EH (cell line): ENCODE measurements at regions not wholly inside any gene's neighbourhood (a gene's known extent, or its start where the extent isn't known, plus 50 kb on each side); places are given as distances from the start of the nearest gene placed in this dataset.
"Not testable (repeated sequence)": the region's sequence is repeated elsewhere in the genome, so short reads cannot be mapped to it uniquely, and the experiment has no call there.

Source experiments
- DNase-seq: peaks from one replicate; pipeline ENCODE4 v3.0.0-alpha.2; 2015; ENCODE audit warnings: low read depth

DNA sequence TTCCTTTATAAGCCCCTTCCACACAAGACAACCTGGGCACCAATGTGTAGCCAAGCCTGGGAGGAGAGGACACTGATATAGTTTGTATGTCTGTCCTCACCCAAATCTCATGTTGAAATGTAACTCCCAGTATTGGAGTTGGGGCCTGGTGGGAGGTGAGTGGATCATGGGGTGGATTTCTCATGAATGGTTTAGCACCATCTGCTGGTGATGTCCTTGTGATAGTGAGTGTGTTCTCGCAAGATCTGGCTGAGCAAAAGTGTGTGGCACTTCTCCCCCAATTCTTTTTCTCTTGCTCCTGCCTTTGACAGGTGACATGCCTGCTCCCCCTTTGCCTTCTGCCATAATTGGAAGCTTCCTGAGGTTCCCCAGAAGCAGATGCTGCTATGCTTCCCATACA lies 135.8 kb downstream of the USP31 start:
- DNase-seq = peak; percentile 2

- no peak for DNase-seq
Measured at GRCh38 chr16:23009075-23009474, 140.2 kb downstream of the USP31 start.

- DNase-seq = no peak
Measured at GRCh38 chr16:23008041-23008440, 141.2 kb downstream of the USP31 start.

DNA sequence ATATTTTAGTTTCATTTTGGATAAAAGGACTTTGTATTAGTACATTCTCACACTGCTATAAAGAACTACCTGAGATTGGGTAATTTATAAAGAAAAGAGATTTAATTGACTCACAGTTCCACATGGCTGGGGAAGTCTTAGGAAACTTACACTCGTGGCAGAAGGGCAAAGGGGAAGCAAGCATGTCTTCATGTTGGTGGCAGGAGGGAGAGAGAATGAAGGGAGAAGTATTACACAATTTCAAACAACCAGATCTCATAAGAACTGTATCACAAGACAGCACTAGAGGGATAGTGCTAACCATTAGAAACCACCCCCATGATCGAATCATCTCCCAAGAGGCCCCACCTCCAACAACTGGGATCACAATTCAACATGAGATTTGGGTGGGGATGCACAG lies 142.9 kb downstream of the USP31 start:
- no peak for DNase-seq

- no peak for DNase-seq
Measured at GRCh38 chr16:23005951-23006350, 143.3 kb downstream of the USP31 start.

GRCh38 chr16:22989598-22989997 lies 159.7 kb downstream of the USP31 start:
- no peak for DNase-seq

GRCh38 chr16:22983614-22984013 lies 165.6 kb downstream of the USP31 start:
- DNase-seq = no peak

GRCh38 chr16:22980514-22980913 lies 166.6 kb downstream of the HS3ST2 start:
- DNase-seq = not testable (repeated sequence)

DNA sequence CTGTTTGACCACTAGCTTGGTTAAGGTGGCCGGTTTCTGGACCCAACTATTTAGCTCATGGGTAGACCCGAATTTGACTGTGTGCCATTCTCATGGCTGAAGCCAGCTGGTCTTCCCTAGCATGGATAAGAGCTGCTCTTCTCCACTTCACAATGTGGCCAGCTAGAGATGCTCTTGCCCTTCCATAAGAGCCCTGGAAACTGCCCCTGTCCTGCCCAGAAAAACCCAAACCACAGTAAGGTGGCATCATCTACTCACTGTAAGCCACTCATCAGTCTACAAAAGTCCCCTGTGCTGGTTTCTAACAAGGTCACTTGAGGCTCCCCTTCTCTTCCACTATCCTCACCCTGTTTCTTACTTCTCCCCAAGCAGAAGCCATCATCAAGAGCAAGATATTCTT lies 165.1 kb downstream of the HS3ST2 start:
- no peak for DNase-seq

DNA sequence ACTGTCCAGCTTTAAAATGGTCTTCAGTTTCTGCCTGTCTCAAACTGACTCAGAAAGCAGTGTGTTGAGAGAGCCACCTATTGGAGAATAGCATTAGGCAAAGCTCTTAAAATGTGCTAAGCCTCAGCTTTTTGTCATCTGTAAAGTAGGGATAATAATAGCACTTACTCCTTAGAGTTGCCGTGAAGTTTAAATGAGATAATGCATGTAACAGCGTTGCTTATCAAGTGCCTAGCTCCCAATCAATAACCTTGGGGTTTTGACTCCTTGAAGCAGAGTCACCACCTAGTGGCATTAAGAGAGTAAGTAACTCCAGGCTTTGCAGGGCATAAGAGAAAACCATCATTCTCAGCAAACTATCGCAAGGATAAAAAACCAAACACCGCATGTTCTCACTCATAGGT lies 163.3 kb downstream of the HS3ST2 start:
- peak; percentile 4 for DNase-seq

DNA sequence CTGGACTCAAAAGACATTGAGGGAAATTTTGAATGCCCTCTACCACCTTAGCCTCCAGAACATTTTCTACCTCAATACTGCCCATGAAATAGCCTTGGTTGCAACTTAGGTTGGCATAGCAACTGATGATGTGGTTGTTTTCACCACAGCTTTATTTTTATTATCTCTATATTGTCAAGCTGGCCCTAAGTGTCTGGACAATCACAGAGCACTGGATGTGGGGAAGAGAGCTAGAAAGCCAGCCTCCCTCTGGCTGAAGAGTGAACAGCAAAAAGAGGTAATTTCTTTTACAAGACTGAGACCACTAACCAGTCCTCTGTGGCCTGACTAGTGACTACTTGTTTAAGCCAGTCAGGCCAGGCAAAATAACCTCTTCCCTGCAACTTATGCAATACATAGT lies 159.6 kb downstream of the HS3ST2 start:
- DNase-seq = no peak

GRCh38 chr16:22971346-22971924 lies 157.5 kb downstream of the HS3ST2 start:
- no peak for DNase-seq

DNA sequence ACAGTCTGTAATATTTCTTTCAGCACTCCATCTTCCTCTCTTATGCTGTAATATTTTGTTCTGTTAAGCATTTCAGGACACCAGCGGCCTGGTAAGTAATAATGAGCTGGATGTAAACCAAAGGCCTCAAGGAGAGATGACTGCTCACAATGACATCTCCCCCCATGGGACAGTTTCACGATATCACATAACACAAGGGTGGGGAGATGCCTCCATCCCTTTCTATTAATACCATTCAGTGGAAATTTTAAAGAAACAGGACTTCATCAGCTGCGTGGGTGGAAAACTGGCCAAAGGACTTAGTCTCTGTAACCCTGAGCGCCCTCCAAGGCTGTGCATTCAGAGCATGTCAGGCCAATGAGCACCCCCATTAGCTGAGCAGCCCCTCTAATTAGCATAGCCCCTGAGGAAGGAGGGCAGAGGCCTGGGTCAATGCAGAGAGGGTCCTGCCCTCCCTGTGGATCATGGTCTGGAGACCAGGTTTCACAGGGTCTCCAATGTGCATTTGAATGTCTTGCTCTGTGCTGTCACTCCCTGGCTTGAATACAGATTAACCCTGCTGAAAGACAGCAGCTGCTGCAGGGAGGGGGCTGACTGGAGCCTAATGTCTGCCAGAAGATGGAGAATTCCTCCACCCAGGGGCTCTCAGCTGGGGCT lies 156.4 kb downstream of the HS3ST2 start:
- no peak for DNase-seq

DNA sequence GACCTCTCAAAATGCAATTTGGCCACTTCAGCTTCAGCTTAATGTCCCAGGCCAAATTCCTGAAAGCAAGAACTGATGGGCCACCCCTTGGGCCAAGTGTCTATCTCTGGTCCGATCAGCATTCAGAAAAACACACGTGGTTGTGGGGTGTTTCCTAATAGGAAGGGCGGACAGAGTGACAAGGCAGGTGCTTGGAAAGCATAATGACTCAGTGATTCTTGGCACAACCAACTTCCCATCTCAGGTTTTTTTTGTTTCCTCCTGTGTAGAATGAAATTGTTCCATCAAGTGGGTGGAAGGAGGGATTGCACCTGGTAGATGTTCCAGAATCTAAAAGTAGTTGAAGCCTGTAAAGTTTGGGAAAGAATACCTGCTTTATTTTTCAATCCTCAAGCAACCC lies 155.6 kb downstream of the HS3ST2 start:
- DNase-seq = no peak

- no peak for DNase-seq
Measured at GRCh38 chr16:22968931-22969330, 155.0 kb downstream of the HS3ST2 start.

- no peak for DNase-seq
Measured at GRCh38 chr16:22967521-22968095, 153.6 kb downstream of the HS3ST2 start.
